ENCODE measurements at regions not wholly inside any gene's neighbourhood (a gene's known extent, or its start where the extent isn't known, plus 50 kb on each side); places are given as distances from the start of the nearest gene placed in this dataset.

DNA sequence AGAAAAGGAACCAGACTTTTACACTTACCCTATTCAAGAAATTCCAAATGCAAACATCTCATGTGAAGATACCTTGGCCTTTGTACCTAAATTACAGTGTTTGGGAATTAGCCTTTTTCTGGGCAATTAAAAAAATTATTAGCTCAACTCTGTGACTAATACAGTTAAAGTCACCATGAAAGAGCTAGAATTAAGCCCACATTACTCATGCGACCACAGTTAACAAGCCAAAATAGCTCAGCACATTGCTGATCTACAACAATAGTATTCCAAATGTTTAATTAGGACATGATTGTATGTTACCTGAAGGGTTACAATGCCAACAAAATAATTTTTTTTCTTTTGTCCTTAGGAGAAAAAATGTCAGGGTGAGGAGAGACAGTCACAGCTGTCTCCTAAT, 263.6 kb upstream of the GPC6 start:
- Histone ChIP-seq H3K4me3 (ENCODE audit: low read length in 2 of 2) (no peak overlapping the region), H3K4me1 (ENCODE audit: control insufficient read depth in 2 of 2, insufficient read depth in 1 of 2, low read depth in 1 of 2, low read length in 2 of 2) (no peaks in the 10 kb centered on the region), H2BK15ac (ENCODE audit: low read length) (no peak overlapping the region), H3K18ac (ENCODE audit: low read length) (no peak overlapping the region), H3K14ac (ENCODE audit: low read length) (no peak overlapping the region), H2AK5ac (ENCODE audit: low read depth, low read length) (no peak overlapping the region), H3K27me3 (ENCODE audit: control insufficient read depth in 3 of 3, insufficient read depth in 3 of 3, low read depth in 1 of 3, low read length in 3 of 3) (no peaks in the 10 kb centered on the region), H2BK12ac (ENCODE audit: low read length) (no peak overlapping the region), H4K91ac (ENCODE audit: low read depth, low read length, poor library complexity) (no peak overlapping the region), H3K4ac (ENCODE audit: low read length) (no peak overlapping the region), H2BK120ac (ENCODE audit: low read depth, low read length) (no peak overlapping the region), H3K9ac (ENCODE audit: low read depth, low read length, poor library complexity) (no peak overlapping the region), H3K23ac (ENCODE audit: low read depth, low read length, poor library complexity) (no peak overlapping the region), H4K8ac (ENCODE audit: low read depth, low read length) (no peak overlapping the region), H3K4me2 (ENCODE audit: insufficient read depth, low read length, poor library complexity, severe bottlenecking) (no peak overlapping the region), H3K79me1 (ENCODE audit: low read depth, low read length) (no peaks in the 10 kb centered on the region), H2AFZ (ENCODE audit: low read length) (no peak overlapping the region), H3K36me3 (replicated peaks in 1 of 2; ENCODE audit: control insufficient read depth in 2 of 2, insufficient read depth in 2 of 2, low read length in 2 of 2) (no peaks in the 10 kb centered on the region), H3K9me3 (replicated peaks in 1 of 2; ENCODE audit: control insufficient read depth in 2 of 2, insufficient read depth in 1 of 2, low read depth in 1 of 2, low read length in 2 of 2) (peaks cover 0 to 1% of the 10 kb centered on the region in 2 donors), H3K27ac (replicated peaks; ENCODE audit: low read length) (no peak overlapping the region), H2BK5ac (ENCODE audit: low read length) (no peak overlapping the region)
- no CpG with 5 or more reads among the region's 1 CpG for WGBS, 2 donors (ENCODE audit: extremely low coverage in 2 of 2, insufficient read length in 2 of 2, insufficient replicate concordance in 1 of 2)
- no peak for DNase-seq (ENCODE audit: low spot score)

DNA sequence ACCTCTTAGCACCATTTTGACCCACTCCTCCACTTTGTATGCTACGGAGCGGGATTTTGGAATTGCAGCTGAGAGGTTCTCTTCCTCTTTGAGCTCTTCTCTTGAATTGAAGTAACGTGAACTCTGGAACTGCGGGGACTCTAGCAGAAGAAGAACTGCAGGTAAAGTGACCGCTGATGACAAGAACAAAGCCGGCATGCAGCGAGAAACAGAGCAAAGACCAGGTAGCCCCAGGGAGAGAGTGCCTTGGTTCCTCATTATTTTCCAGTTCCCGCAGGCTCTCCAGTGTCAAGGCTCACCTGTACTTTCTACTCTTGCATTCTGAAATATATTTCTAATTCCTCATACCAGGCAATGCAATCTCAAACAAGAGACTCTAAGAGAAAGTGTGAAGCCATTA, 260.3 kb upstream of the GPC6 start:
- no peak overlapping the region for H4K8ac ChIP-seq (ENCODE audit: low read depth, low read length)
- H3K9me3 ChIP-seq (replicated peaks in 1 of 2; ENCODE audit: control insufficient read depth in 2 of 2, insufficient read depth in 1 of 2, low read depth in 1 of 2, low read length in 2 of 2) = no peaks in the 10 kb centered on the region
- no peak overlapping the region for H2BK15ac ChIP-seq (ENCODE audit: low read length)
- H3K18ac ChIP-seq (ENCODE audit: low read length) = no peak overlapping the region
- H3K27ac ChIP-seq (replicated peaks; ENCODE audit: low read length) = no peak overlapping the region
- no peak overlapping the region for H3K23ac ChIP-seq (ENCODE audit: low read depth, low read length, poor library complexity)
- no peaks in the 10 kb centered on the region for H3K27me3 ChIP-seq (ENCODE audit: control insufficient read depth in 3 of 3, insufficient read depth in 3 of 3, low read depth in 1 of 3, low read length in 3 of 3)
- no peak overlapping the region for H3K14ac ChIP-seq (ENCODE audit: low read length)
- no peaks in the 10 kb centered on the region for H3K4me1 ChIP-seq (ENCODE audit: control insufficient read depth in 2 of 2, insufficient read depth in 1 of 2, low read depth in 1 of 2, low read length in 2 of 2)
- no peak overlapping the region for H3K4me2 ChIP-seq (ENCODE audit: insufficient read depth, low read length, poor library complexity, severe bottlenecking)
- H3K4ac ChIP-seq (ENCODE audit: low read length) = no peak overlapping the region
- H2BK120ac ChIP-seq (ENCODE audit: low read depth, low read length) = no peak overlapping the region
- WGBS, 2 donors (ENCODE audit: extremely low coverage in 2 of 2, insufficient read length in 2 of 2, insufficient replicate concordance in 1 of 2) = no CpG with 5 or more reads among the region's 8 CpGs
- H2AK5ac ChIP-seq (ENCODE audit: low read depth, low read length) = no peak overlapping the region
- H2BK12ac ChIP-seq (ENCODE audit: low read length) = no peak overlapping the region
- H3K4me3 ChIP-seq (ENCODE audit: low read length in 2 of 2) = no peak overlapping the region
- no peak overlapping the region for H4K91ac ChIP-seq (ENCODE audit: low read depth, low read length, poor library complexity)
- H2AFZ ChIP-seq (ENCODE audit: low read length) = no peak overlapping the region
- H2BK5ac ChIP-seq (ENCODE audit: low read length) = no peak overlapping the region
- no peaks in the 10 kb centered on the region for H3K79me1 ChIP-seq (ENCODE audit: low read depth, low read length)
- no peak overlapping the region for H3K9ac ChIP-seq (ENCODE audit: low read depth, low read length, poor library complexity)
- no peak for DNase-seq (ENCODE audit: low spot score)
- H3K36me3 ChIP-seq (replicated peaks in 1 of 2; ENCODE audit: control insufficient read depth in 2 of 2, insufficient read depth in 2 of 2, low read length in 2 of 2) = no peaks in the 10 kb centered on the region

GRCh38 chr13:92966900-92967299, 259.7 kb upstream of the GPC6 start:
- no peak overlapping the region for H2BK12ac ChIP-seq (ENCODE audit: low read length)
- no peak overlapping the region for H2AK5ac ChIP-seq (ENCODE audit: low read depth, low read length)
- H3K18ac ChIP-seq (ENCODE audit: low read length) = no peak overlapping the region
- H3K27ac ChIP-seq (replicated peaks; ENCODE audit: low read length) = no peak overlapping the region
- H3K4me2 ChIP-seq (ENCODE audit: insufficient read depth, low read length, poor library complexity, severe bottlenecking) = no peak overlapping the region
- no peak overlapping the region for H3K9ac ChIP-seq (ENCODE audit: low read depth, low read length, poor library complexity)
- no peak overlapping the region for H2AFZ ChIP-seq (ENCODE audit: low read length)
- H3K79me1 ChIP-seq (ENCODE audit: low read depth, low read length) = no peaks in the 10 kb centered on the region
- no peak overlapping the region for H3K4ac ChIP-seq (ENCODE audit: low read length)
- no peak overlapping the region for H3K23ac ChIP-seq (ENCODE audit: low read depth, low read length, poor library complexity)
- no peak overlapping the region for H2BK120ac ChIP-seq (ENCODE audit: low read depth, low read length)
- no peak overlapping the region for H4K8ac ChIP-seq (ENCODE audit: low read depth, low read length)
- no peaks in the 10 kb centered on the region for H3K36me3 ChIP-seq (replicated peaks in 1 of 2; ENCODE audit: control insufficient read depth in 2 of 2, insufficient read depth in 2 of 2, low read length in 2 of 2)
- no peak overlapping the region for H2BK15ac ChIP-seq (ENCODE audit: low read length)
- H3K9me3 ChIP-seq (replicated peaks in 1 of 2; ENCODE audit: control insufficient read depth in 2 of 2, insufficient read depth in 1 of 2, low read depth in 1 of 2, low read length in 2 of 2) = no peaks in the 10 kb centered on the region
- H3K27me3 ChIP-seq (ENCODE audit: control insufficient read depth in 3 of 3, insufficient read depth in 3 of 3, low read depth in 1 of 3, low read length in 3 of 3) = no peaks in the 10 kb centered on the region
- no peak for DNase-seq (ENCODE audit: low spot score)
- no peaks in the 10 kb centered on the region for H3K4me1 ChIP-seq (ENCODE audit: control insufficient read depth in 2 of 2, insufficient read depth in 1 of 2, low read depth in 1 of 2, low read length in 2 of 2)
- no peak overlapping the region for H4K91ac ChIP-seq (ENCODE audit: low read depth, low read length, poor library complexity)
- H3K14ac ChIP-seq (ENCODE audit: low read length) = no peak overlapping the region
- H3K4me3 ChIP-seq (ENCODE audit: low read length in 2 of 2) = no peak overlapping the region
- no CpG with 5 or more reads among the region's 6 CpGs for WGBS, 2 donors (ENCODE audit: extremely low coverage in 2 of 2, insufficient read length in 2 of 2, insufficient replicate concordance in 1 of 2)
- no peak overlapping the region for H2BK5ac ChIP-seq (ENCODE audit: low read length)

GRCh38 chr13:92967923-92968322, 258.7 kb upstream of the GPC6 start:
- H3K4ac ChIP-seq (ENCODE audit: low read length) = no peak overlapping the region
- no peak overlapping the region for H3K27ac ChIP-seq (replicated peaks; ENCODE audit: low read length)
- no peak overlapping the region for H3K18ac ChIP-seq (ENCODE audit: low read length)
- H3K14ac ChIP-seq (ENCODE audit: low read length) = no peak overlapping the region
- no peak overlapping the region for H4K91ac ChIP-seq (ENCODE audit: low read depth, low read length, poor library complexity)
- WGBS, 2 donors (ENCODE audit: extremely low coverage in 2 of 2, insufficient read length in 2 of 2, insufficient replicate concordance in 1 of 2) = no CpG with 5 or more reads among the region's 3 CpGs
- H3K4me1 ChIP-seq (ENCODE audit: control insufficient read depth in 2 of 2, insufficient read depth in 1 of 2, low read depth in 1 of 2, low read length in 2 of 2) = no peaks in the 10 kb centered on the region
- no peak overlapping the region for H3K9ac ChIP-seq (ENCODE audit: low read depth, low read length, poor library complexity)
- H2BK120ac ChIP-seq (ENCODE audit: low read depth, low read length) = no peak overlapping the region
- no peaks in the 10 kb centered on the region for H3K79me1 ChIP-seq (ENCODE audit: low read depth, low read length)
- no peak overlapping the region for H3K4me2 ChIP-seq (ENCODE audit: insufficient read depth, low read length, poor library complexity, severe bottlenecking)
- H2BK15ac ChIP-seq (ENCODE audit: low read length) = no peak overlapping the region
- no peak overlapping the region for H2AFZ ChIP-seq (ENCODE audit: low read length)
- no peak for DNase-seq (ENCODE audit: low spot score)
- no peak overlapping the region for H2BK5ac ChIP-seq (ENCODE audit: low read length)
- H3K23ac ChIP-seq (ENCODE audit: low read depth, low read length, poor library complexity) = no peak overlapping the region
- H4K8ac ChIP-seq (ENCODE audit: low read depth, low read length) = no peak overlapping the region
- no peaks in the 10 kb centered on the region for H3K36me3 ChIP-seq (replicated peaks in 1 of 2; ENCODE audit: control insufficient read depth in 2 of 2, insufficient read depth in 2 of 2, low read length in 2 of 2)
- no peak overlapping the region for H3K4me3 ChIP-seq (ENCODE audit: low read length in 2 of 2)
- H2AK5ac ChIP-seq (ENCODE audit: low read depth, low read length) = no peak overlapping the region
- no peak overlapping the region for H2BK12ac ChIP-seq (ENCODE audit: low read length)
- no peaks in the 10 kb centered on the region for H3K9me3 ChIP-seq (replicated peaks in 1 of 2; ENCODE audit: control insufficient read depth in 2 of 2, insufficient read depth in 1 of 2, low read depth in 1 of 2, low read length in 2 of 2)
- no peaks in the 10 kb centered on the region for H3K27me3 ChIP-seq (ENCODE audit: control insufficient read depth in 3 of 3, insufficient read depth in 3 of 3, low read depth in 1 of 3, low read length in 3 of 3)

Measured in neuronal stem cell (in vitro differentiated cells).